AG04450 (cell line): ENCODE measurements at regions not wholly inside any gene's neighbourhood (a gene's known extent, or its start where the extent isn't known, plus 50 kb on each side); places are given as distances from the start of the nearest gene placed in this dataset. TPM values are rescaled to one million over a fixed set of nuclear protein-coding genes. Genes with fewer than 3 reads are reported as not detected.

Experiments
- CTCF ChIA-PET: fragments of 300-600, 350-600 bp; formaldehyde crosslinking; extraction: SDS; loops from one replicate; lab custom pipeline; 2022; ENCODE audit warnings: antibody characterized with exemption, inconsistent platforms; lab: Charles Lee
- POLR2A ChIA-PET: fragments of 350-600 bp; formaldehyde crosslinking; extraction: SDS; loops from one replicate; lab custom pipeline; 2021; ENCODE audit warnings: antibody characterized with exemption, inconsistent platforms; lab: Yijun Ruan, JAX
- DNase-seq: peaks from one replicate; pipeline ENCODE4 v3.0.0-alpha.2; 2011; ENCODE audit warnings: low read depth, low spot score
- H3K27ac ChIP-seq: one replicate; pipeline ENCODE4 v1.5.1; 2012; ENCODE audit warnings: low read depth, low read length, control low read depth
- H3K27me3 ChIP-seq: one replicate; pipeline ENCODE4 v1.6.0; 2012; ENCODE audit warnings: low read length; ENCODE audit not compliant: control insufficient read depth, insufficient read depth
- H3K4me3 ChIP-seq: 2 replicates; pipeline ENCODE4 v1.5.1; 2011; ENCODE audit warnings: mild to moderate bottlenecking, low read depth, low read length, control low read depth
- H3K9me3 ChIP-seq: 2 replicates; pipeline ENCODE4 v1.5.1; 2012; ENCODE audit warnings: low read length; ENCODE audit not compliant: control insufficient read depth, insufficient read depth
- CTCF ChIP-seq: IDR thresholded peaks from 2 replicates; pipeline ENCODE4 v1.5.1; 2011; ENCODE audit warnings: low read depth, low read length, control low read depth, inconsistent platforms
- small RNA-seq: library from RNA; depleted of rRNA; stranded (forward); fragments of <200 nt; gene quantifications from one replicate; pipeline ENCODE3, GENCODE V24; 2012; ENCODE audit warnings: low read depth; ENCODE audit not compliant: insufficient read length

- CTCF ChIA-PET, result interaction anchor here (2.3 kb wide), 1 partner anchor 31 kb away, joined by 7 read pairs; no protein-coding TSS in a partner anchor
- Histone ChIP-seq H3K9me3 (no peaks in the 10 kb centered on the region), H3K4me3 (no peak overlapping the region), H3K27ac (no peak overlapping the region), H3K27me3 (no peaks in the 10 kb centered on the region)
- POLR2A ChIA-PET, result no interaction called here
- no peak for DNase-seq
- TF ChIP-seq CTCF, result no peak
Observed at GRCh38 chr2:44118257-44118656, 50.4 kb upstream of the PPM1B start.

Small RNA genes in the stretch of these regions (small RNA-seq; reads per million reads assigned to genes)
- gene AC019129.1, result not detected
